Endothelial cell of umbilical vein (primary cell): ENCODE measurements at regions not wholly inside any gene's neighbourhood (a gene's known extent, or its start where the extent isn't known, plus 50 kb on each side); places are given as distances from the start of the nearest gene placed in this dataset.

ENCODE experiments used
- EZH2 ChIP-seq: IDR thresholded peaks from 2 replicates; pipeline ENCODE4 v1.6.1; 2012; ENCODE audit warnings: borderline replicate concordance, low read depth, mild to moderate bottlenecking, moderate library complexity, low read length, inconsistent platforms; ENCODE audit not compliant: severe bottlenecking
- GATA2 ChIP-seq: IDR thresholded peaks from 2 replicates; pipeline ENCODE4 v1.7.0; 2011; ENCODE audit warnings: low read depth, mild to moderate bottlenecking, moderate library complexity, mixed read lengths, low read length; ENCODE audit not compliant: insufficient read length, insufficient read depth
- JUN ChIP-seq: IDR thresholded peaks from 2 replicates; pipeline ENCODE4 v1.6.1; 2011; ENCODE audit warnings: borderline replicate concordance, low read depth; ENCODE audit not compliant: insufficient read length, insufficient read depth
- MAX ChIP-seq: IDR thresholded peaks from 2 replicates; pipeline ENCODE4 v1.6.1; 2011; ENCODE audit not compliant: insufficient read depth, insufficient read length
- POLR2A ChIP-seq: IDR thresholded peaks from 2 replicates; pipeline ENCODE4 v1.6.1; 2012; ENCODE audit warnings: low read depth, mild to moderate bottlenecking, control low read depth, low read length
- POLR2AphosphoS5 ChIP-seq: IDR thresholded peaks from 2 replicates; pipeline ENCODE4 v1.6.1; 2012; ENCODE audit warnings: low read depth, mild to moderate bottlenecking, control low read depth, low read length, moderate library complexity; ENCODE audit not compliant: insufficient read depth
- TF ChIP-seq, protein P1 (sequence below), 2 donors: IDR thresholded peaks; 1 replicate in 1 of 2; 2 replicates in 1 of 2; pipeline ENCODE4 v1.5.1; 2011; ENCODE audit warnings: low read length in 2 of 2, mild to moderate bottlenecking in 2 of 2, moderate library complexity in 2 of 2, control low read depth in 1 of 2, inconsistent platforms in 1 of 2, low read depth in 1 of 2; ENCODE audit not compliant: insufficient read depth in 1 of 2; ENCODE audit errors: extremely low read depth in 1 of 2

- TF ChIP-seq POLR2A = no peak
- no peak for TF ChIP-seq JUN
- TF ChIP-seq, protein P1, sequence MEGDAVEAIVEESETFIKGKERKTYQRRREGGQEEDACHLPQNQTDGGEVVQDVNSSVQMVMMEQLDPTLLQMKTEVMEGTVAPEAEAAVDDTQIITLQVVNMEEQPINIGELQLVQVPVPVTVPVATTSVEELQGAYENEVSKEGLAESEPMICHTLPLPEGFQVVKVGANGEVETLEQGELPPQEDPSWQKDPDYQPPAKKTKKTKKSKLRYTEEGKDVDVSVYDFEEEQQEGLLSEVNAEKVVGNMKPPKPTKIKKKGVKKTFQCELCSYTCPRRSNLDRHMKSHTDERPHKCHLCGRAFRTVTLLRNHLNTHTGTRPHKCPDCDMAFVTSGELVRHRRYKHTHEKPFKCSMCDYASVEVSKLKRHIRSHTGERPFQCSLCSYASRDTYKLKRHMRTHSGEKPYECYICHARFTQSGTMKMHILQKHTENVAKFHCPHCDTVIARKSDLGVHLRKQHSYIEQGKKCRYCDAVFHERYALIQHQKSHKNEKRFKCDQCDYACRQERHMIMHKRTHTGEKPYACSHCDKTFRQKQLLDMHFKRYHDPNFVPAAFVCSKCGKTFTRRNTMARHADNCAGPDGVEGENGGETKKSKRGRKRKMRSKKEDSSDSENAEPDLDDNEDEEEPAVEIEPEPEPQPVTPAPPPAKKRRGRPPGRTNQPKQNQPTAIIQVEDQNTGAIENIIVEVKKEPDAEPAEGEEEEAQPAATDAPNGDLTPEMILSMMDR (IDR thresholded peaks at IDR 0.05; ENCODE audit: extremely low read depth in 1 of 2, insufficient read depth in 1 of 2, low read depth in 1 of 2, low read length in 2 of 2) = no peak
- TF ChIP-seq EZH2 = no peak
- no peak for TF ChIP-seq POLR2AphosphoS5
- TF ChIP-seq GATA2 = no peak
- TF ChIP-seq MAX = no peak
Measured at GRCh38 chr4:38590046-38590445, 74.0 kb upstream of the KLF3 start.
